ENCODE measurements at regions not wholly inside any gene's neighbourhood (a gene's known extent, or its start where the extent isn't known, plus 50 kb on each side); places are given as distances from the start of the nearest gene placed in this dataset.

- H3K36me3 ChIP-seq (ENCODE audit: control insufficient read depth in 2 of 4, insufficient read depth in 4 of 4, low read length in 3 of 4) = no peaks in the 10 kb centered on the region
- POLR2A ChIA-PET (ENCODE audit: partially characterized antibody) = interaction anchor here (1.2 kb wide), 1 partner anchor 13 kb away, joined by 3 read pairs; no protein-coding TSS in a partner anchor
- H3K23ac ChIP-seq (ENCODE audit: insufficient read length) = no peak overlapping the region
- H3K14ac ChIP-seq (ENCODE audit: insufficient read length) = no peak overlapping the region
- no peaks in the 10 kb centered on the region for H3K79me2 ChIP-seq (ENCODE audit: control insufficient read depth in 1 of 2, insufficient read depth in 2 of 2, low read length in 2 of 2)
- no peak overlapping the region for H3K18ac ChIP-seq (ENCODE audit: extremely low read depth, low read length)
- H3K4me1 ChIP-seq (replicated peaks in 1 of 4; ENCODE audit: control insufficient read depth in 3 of 4, insufficient read depth in 4 of 4, low read length in 3 of 4) = peaks cover 0 to 2% (median 0%) of the 10 kb centered on the region in 4 experiments; a peak in 1 of 7 replicates
- no peak overlapping the region for H2AFZ ChIP-seq (ENCODE audit: low read length)
- no peak overlapping the region for H3K27ac ChIP-seq (ENCODE audit: low read depth, low read length)
- no peak overlapping the region for H3K4me3 ChIP-seq (ENCODE audit: extremely low read depth in 1 of 4, insufficient read depth in 2 of 4, low read depth in 3 of 4, low read length in 4 of 4)
- no peak overlapping the region for H2BK120ac ChIP-seq (replicated peaks; ENCODE audit: low read depth, low read length)
- H3K79me1 ChIP-seq (ENCODE audit: low read depth, low read length) = no peaks in the 10 kb centered on the region
- H2AK5ac ChIP-seq (ENCODE audit: low read depth, low read length) = no peak overlapping the region
- no peak overlapping the region for H4K5ac ChIP-seq (ENCODE audit: insufficient read length, low read depth, low read length)
- no peak overlapping the region for H4K8ac ChIP-seq (ENCODE audit: extremely low read depth, insufficient read depth, low read length)
- H2BK12ac ChIP-seq (ENCODE audit: low read depth, low read length) = no peak overlapping the region
- H3K27me3 ChIP-seq (replicated peaks in 1 of 4; ENCODE audit: control insufficient read depth in 3 of 4, extremely low read depth in 1 of 4, insufficient read depth in 3 of 4, low read length in 3 of 4) = no peaks in the 10 kb centered on the region
- H2BK20ac ChIP-seq (ENCODE audit: low read length) = no peak overlapping the region
- no peak overlapping the region for H2BK5ac ChIP-seq (ENCODE audit: low read depth, low read length)
- WGBS, 2 experiments (ENCODE audit: extremely low coverage in 1 of 2, insufficient coverage in 1 of 2, insufficient read length in 1 of 2, insufficient replicate concordance in 2 of 2, low coverage in 1 of 2, low lambda C conversion rate in 2 of 2, missing lambda C conversion rate in 1 of 2) = 90% methylated on average over 19 of the region's 20 CpGs; no CpG with 5 or more reads in 1 of the 2 experiments
- no peaks in the 10 kb centered on the region for H3K23me2 ChIP-seq (ENCODE audit: low read depth, low read length)
- H3K56ac ChIP-seq (replicated peaks; ENCODE audit: insufficient read length, low read depth, low read length) = no peak overlapping the region
- H4K20me1 ChIP-seq (replicated peaks in 1 of 2; ENCODE audit: control insufficient read depth in 1 of 2, insufficient read depth in 2 of 2, low read length in 2 of 2) = no peaks in the 10 kb centered on the region
- FAIRE-seq (no peak), DNase-seq (ENCODE audit: low read depth in 1 of 2, low spot score in 2 of 2) (peak in 1 of 2 experiments; percentile 23)
- no peak overlapping the region for H3K4ac ChIP-seq (replicated peaks; ENCODE audit: insufficient read length, low read depth, low read length)
- no peak overlapping the region for H2BK15ac ChIP-seq (ENCODE audit: low read length)
- no peak overlapping the region for H4K91ac ChIP-seq (replicated peaks; ENCODE audit: insufficient read length, low read length)
- no peak overlapping the region for H3K9ac ChIP-seq (replicated peaks in 1 of 4; ENCODE audit: extremely low read depth in 1 of 4, low read depth in 3 of 4, low read length in 3 of 4)
- no peak overlapping the region for H3K4me2 ChIP-seq (ENCODE audit: insufficient read depth in 1 of 2, low read depth in 2 of 2, low read length in 2 of 2)
- CTCF ChIA-PET (ENCODE audit: partially characterized antibody) = interaction anchor here (0.7 to 1.1 kb wide), 2 partner anchors 99 to 249 kb away, joined by 3 read pairs; no protein-coding TSS in a partner anchor
- no peaks in the 10 kb centered on the region for H3K9me3 ChIP-seq (ENCODE audit: insufficient read depth in 2 of 2, low read depth in 1 of 2, low read length in 1 of 2)
- no peak for TF ChIP-seq SP4 (IDR thresholded peaks at IDR 0.05; ENCODE audit: low read length)
- TF ChIP-seq TAF1 (IDR thresholded peaks at IDR 0.05; ENCODE audit: low read depth, low read length) = no peak
- no peak for TF ChIP-seq RAD21 (IDR thresholded peaks at IDR 0.05 in 1 of 2, conservative IDR thresholded peaks at IDR 0.05 in 1 of 2; ENCODE audit: low read depth in 2 of 2, low read length in 2 of 2)
- no peak for TF ChIP-seq ASH2L (IDR thresholded peaks at IDR 0.05; ENCODE audit: low read length)
- no peak for TF ChIP-seq FOSL1 (IDR thresholded peaks at IDR 0.05; ENCODE audit: insufficient read depth, low read depth, low read length)
- no peak for TF ChIP-seq RFX5 (IDR thresholded peaks at IDR 0.05; ENCODE audit: borderline replicate concordance, low read depth, low read length)
- TF ChIP-seq SIX5 (IDR thresholded peaks at IDR 0.05; ENCODE audit: low read depth, low read length) = no peak
- TF ChIP-seq EP300 (IDR thresholded peaks at IDR 0.05; ENCODE audit: borderline replicate concordance in 1 of 2, low read depth in 2 of 2, low read length in 2 of 2) = no peak
- TF ChIP-seq KDM5A (IDR thresholded peaks at IDR 0.05; ENCODE audit: low read length) = no peak
- TF ChIP-seq NRF1 (IDR thresholded peaks at IDR 0.05; ENCODE audit: low read depth, low read length) = no peak
- no peak for TF ChIP-seq MAX (IDR thresholded peaks at IDR 0.05)
- TF ChIP-seq JUND (IDR thresholded peaks at IDR 0.05; ENCODE audit: low read length) = no peak
- TF ChIP-seq CBX8 (IDR thresholded peaks at IDR 0.05; ENCODE audit: borderline replicate concordance, low read depth, low read length) = no peak
Observed at GRCh38 chr2:424306-425171, 136.6 kb upstream of the ALKAL2 start.
